HG03064 (cell line): ENCODE measurements at regions not wholly inside any gene's neighbourhood (a gene's known extent, or its start where the extent isn't known, plus 50 kb on each side); places are given as distances from the start of the nearest gene placed in this dataset.

Experiments
- ATAC-seq: cut with Tn5 transposase; IDR thresholded peaks from one replicate; pipeline ENCODE4 v1.9.1; 2021; ENCODE audit warnings: low read depth; ENCODE audit not compliant: unreplicated experiment

- ATAC-seq, result no peak
These were observed 54.6 kb upstream of the TRIM24 start for GRCh38 chr7:138405496-138405895.

- no peak for ATAC-seq
These were observed 52.3 kb upstream of the TRIM24 start for GRCh38 chr7:138407792-138408191.
